Stimulated activated CD4-positive, alpha-beta T cell treated with anti-CD3 and anti-CD28 coated beads, Interleukin-1b, Interleukin-23, amount 100 ng/mL, for 4 hours (primary cell): ENCODE measurements at regions not wholly inside any gene's neighbourhood (a gene's known extent, or its start where the extent isn't known, plus 50 kb on each side); places are given as distances from the start of the nearest gene placed in this dataset.

Source experiments
- DNase-seq, 2 donors: peaks; one replicate each; pipeline ENCODE4 v3.0.0-alpha.2; 2020; ENCODE audit warnings: low read depth in 2 of 2

- DNase-seq, result no peak
These were observed 126.5 kb upstream of the MAST4 start for GRCh38 chr5:66469684-66470083.

GRCh38 chr5:66472010-66472409, 124.2 kb upstream of the MAST4 start:
- no peak for DNase-seq

GRCh38 chr5:66475731-66476130, 120.5 kb upstream of the MAST4 start:
- no peak for DNase-seq

- no peak for DNase-seq
These were observed 118.6 kb upstream of the MAST4 start for GRCh38 chr5:66477596-66477995.

- no peak for DNase-seq
These were observed 101.8 kb upstream of the MAST4 start for GRCh38 chr5:66494437-66494836.

- no peak for DNase-seq
These were observed 97.4 kb upstream of the MAST4 start for GRCh38 chr5:66498791-66499207.

GRCh38 chr5:66503203-66503789, 92.9 kb upstream of the MAST4 start:
- DNase-seq, result no peak

- DNase-seq, result no peak
These were observed 89.1 kb upstream of the MAST4 start for GRCh38 chr5:66507106-66507505.

- no peak for DNase-seq
These were observed 84.7 kb upstream of the MAST4 start for GRCh38 chr5:66511491-66511890.

GRCh38 chr5:66513130-66513529, 83.1 kb upstream of the MAST4 start:
- DNase-seq, result no peak

- no peak for DNase-seq
These were observed 81.0 kb upstream of the MAST4 start for GRCh38 chr5:66515209-66515608.

GRCh38 chr5:66516550-66516949, 79.6 kb upstream of the MAST4 start:
- no peak for DNase-seq

GRCh38 chr5:66517351-66517750, 78.8 kb upstream of the MAST4 start:
- no peak for DNase-seq

- DNase-seq, result no peak
These were observed 78.1 kb upstream of the MAST4 start for GRCh38 chr5:66518052-66518451.

- DNase-seq, result no peak
These were observed 77.4 kb upstream of the MAST4 start for GRCh38 chr5:66518753-66519152.

- no peak for DNase-seq
These were observed 76.6 kb upstream of the MAST4 start for GRCh38 chr5:66519626-66520025.

- DNase-seq, result no peak
These were observed 75.3 kb upstream of the MAST4 start for GRCh38 chr5:66520854-66521253.

GRCh38 chr5:66527478-66528035, 68.6 kb upstream of the MAST4 start:
- DNase-seq, result no peak

- DNase-seq, result no peak
These were observed 67.0 kb upstream of the MAST4 start for GRCh38 chr5:66529182-66529581.

GRCh38 chr5:66529704-66530103, 66.5 kb upstream of the MAST4 start:
- DNase-seq, result no peak

- DNase-seq, result no peak
These were observed 58.1 kb upstream of the MAST4 start for GRCh38 chr5:66538126-66538525.

- DNase-seq, result no peak
These were observed 57.7 kb upstream of the MAST4 start for GRCh38 chr5:66538531-66538930.

GRCh38 chr5:66540078-66540477, 56.1 kb upstream of the MAST4 start:
- no peak for DNase-seq

GRCh38 chr5:66542711-66543110, 53.5 kb upstream of the MAST4 start:
- no peak for DNase-seq
